NCI-H2107 treated with DMSO at 0.1 percent for 48 hours (cell line): ENCODE measurements at regions not wholly inside any gene's neighbourhood (a gene's known extent, or its start where the extent isn't known, plus 50 kb on each side); places are given as distances from the start of the nearest gene placed in this dataset.
"Not testable (repeated sequence)": the region's sequence is repeated elsewhere in the genome, so short reads cannot be mapped to it uniquely, and the experiment has no call there.

ENCODE experiments used
- DNase-seq: peaks from one replicate; lab custom pipeline; 2025; ENCODE audit not compliant: unreplicated experiment; lab: John Stamatoyannopoulos, UW

DNA sequence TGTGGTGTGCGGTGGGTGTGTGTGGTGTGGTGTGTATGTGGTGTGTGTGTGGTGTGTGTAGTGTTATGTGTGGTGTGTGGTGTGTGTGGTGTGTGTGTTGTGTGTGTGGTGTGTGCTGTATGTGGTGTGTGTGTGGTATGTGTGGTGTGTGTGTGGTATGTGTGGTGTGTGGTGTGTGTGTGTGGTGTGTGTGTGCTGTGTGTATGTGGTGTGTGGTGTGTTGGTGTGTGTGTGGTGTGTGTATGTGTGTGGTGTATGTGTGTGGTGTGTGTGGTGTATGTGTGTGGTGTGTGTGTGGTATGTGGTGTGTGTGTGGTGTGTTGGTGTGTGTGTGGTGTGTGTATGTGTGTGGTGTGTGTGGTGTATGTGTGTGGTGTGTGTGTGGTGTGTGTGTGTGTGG lies 144.3 kb downstream of the HSD17B3 start:
- DNase-seq: no peak

DNA sequence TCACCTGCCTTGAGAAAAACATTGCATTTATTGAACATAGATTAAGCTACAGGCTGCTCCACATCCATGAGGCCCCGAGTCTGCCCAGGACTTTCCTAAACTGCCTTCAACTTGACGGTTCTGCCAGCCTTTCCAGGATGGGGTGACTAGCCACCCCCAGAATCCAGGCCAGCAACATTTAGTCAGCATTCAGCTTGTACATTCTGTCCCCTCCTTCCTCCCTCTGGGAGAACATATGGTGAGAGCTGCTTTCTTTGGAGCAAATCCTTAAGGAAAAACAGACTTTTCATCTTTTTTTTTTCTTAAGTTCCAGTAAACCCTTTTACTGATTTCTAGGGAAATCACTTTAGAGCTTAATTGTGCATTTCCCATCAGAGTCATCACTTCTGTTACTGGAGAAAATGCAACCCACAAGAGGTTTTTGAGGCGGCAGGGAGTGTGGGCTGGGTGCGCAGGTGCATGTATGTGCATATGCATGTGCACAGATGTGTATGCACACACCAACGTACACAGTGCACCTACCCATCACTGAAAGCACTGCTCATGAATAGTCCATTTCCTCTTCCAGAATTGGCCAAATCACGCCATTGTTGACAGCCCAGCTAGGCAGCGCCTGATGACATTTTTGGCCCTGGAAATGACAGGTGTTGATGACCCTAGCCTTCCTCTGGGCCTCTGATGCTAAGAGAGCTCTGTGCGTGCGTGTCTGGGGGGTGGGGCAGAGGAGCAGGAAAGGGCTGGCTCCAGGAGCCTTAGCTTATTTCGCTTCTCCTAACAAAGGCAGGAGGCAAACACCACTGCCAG lies 145.6 kb downstream of the HSD17B3 start:
- no peak for DNase-seq

DNA sequence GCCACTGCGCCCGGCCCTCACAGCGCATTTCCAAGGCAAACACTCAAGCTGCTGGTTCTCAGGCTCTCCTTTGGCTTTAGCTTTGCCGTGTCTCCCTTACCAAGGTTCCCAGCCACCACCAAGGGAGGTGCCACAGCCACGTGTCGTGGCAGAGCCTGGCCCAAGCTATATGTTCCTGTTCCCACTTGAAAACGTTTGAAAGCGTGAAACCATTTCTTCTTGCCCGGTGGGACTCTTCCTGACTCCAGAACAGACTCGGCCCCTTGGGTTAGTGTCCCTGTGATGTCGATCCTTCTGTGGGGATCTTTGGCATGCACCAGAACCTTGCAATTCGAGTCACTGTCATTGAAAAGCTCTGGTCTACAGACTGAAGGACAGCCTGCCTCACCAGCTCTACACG lies 147.9 kb downstream of the HSD17B3 start:
- DNase-seq: no peak

DNA sequence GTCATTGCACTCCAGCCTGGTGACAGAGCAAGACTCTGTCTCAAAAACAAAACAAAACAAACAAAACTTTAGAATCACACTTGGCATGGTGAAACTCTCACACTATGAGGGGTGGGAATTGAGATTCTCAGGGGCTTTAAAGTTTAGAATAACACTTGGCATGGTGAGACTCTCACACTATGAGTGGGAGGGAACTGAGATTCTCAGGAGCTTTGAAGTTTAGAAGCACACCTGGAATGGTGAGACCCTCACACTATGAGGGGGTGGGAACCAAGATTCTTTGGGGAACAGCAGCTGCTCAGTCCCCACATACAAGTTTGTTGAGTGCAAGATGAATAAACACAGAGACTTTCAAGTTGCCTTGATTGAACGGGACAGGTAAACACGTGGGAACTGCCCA lies 149.4 kb downstream of the HSD17B3 start:
- no peak for DNase-seq

DNA sequence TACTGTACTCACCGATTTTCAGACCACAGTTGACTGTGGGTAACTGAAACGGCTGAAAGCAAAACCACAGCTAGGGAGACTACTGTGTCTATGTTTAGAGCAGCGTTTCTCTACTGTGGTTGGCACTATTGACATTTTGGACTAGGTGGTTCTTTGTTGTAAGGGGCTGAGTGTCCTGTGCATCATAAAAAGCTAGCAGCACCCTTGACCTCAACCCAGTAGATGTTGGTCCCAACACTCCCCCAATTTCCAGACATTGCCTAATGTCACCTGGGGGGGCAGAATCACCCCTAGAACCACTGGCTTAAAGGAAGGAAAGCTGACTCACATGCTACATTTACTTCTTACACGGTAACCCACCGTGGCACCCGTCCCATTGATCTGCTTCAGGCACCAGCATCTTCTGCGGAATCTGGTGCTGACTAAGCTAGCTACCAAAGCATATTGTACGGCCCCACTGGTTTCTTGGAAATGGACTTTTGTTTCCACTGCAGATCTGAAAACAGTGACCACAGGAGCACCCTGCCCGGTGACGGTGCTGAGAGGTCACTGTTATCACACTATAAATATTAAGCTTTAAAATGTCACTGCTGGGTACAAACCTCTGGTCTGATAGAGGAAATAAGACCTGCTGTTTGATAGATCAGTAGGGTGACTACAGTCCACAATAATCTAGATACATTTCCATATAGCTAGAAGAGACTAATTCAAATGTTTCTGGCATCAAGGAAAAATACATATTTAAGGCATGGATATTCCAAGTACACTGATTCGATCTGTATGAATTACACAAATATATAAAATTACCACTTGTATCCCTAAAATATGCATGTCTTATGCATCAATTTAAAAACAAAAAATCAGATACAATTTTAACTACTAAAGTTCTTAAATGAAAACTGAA lies 151.4 kb downstream of the HSD17B3 start:
- DNase-seq: no peak

DNA sequence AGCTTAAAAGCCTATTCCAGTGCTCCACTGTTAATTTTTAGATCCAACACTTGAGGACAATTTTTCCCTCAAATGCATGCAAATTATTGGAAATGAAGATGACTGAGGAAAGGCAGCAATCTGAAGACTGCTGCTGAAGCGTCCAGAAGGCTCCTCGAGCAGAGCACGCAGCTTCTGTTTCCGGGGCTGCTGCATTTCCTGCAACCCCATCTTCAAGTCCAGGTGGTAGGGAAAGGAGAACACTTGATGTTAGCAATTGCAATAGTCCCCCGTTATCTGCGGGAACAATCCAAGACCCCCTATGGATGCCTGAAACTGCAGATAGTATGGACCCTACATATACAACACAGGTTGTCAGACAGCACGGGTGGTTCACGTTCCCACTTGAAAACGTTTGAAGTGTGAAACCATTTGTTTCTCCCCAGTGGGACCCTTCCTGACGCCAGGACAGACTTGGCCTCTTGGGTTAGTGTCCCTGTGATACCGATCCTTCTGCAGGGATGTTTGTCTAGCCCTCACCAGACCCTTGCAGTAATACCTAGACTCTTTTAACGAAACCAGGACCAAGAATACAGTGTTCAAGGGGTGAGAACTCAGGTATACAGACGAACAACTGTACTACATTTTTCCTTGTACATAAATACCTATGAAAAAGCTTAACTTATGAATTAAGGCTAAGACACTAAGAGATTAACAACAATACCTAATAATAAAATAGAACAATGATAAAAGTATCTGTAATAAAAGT lies 152.3 kb downstream of the HSD17B3 start:
- no peak for DNase-seq

DNA sequence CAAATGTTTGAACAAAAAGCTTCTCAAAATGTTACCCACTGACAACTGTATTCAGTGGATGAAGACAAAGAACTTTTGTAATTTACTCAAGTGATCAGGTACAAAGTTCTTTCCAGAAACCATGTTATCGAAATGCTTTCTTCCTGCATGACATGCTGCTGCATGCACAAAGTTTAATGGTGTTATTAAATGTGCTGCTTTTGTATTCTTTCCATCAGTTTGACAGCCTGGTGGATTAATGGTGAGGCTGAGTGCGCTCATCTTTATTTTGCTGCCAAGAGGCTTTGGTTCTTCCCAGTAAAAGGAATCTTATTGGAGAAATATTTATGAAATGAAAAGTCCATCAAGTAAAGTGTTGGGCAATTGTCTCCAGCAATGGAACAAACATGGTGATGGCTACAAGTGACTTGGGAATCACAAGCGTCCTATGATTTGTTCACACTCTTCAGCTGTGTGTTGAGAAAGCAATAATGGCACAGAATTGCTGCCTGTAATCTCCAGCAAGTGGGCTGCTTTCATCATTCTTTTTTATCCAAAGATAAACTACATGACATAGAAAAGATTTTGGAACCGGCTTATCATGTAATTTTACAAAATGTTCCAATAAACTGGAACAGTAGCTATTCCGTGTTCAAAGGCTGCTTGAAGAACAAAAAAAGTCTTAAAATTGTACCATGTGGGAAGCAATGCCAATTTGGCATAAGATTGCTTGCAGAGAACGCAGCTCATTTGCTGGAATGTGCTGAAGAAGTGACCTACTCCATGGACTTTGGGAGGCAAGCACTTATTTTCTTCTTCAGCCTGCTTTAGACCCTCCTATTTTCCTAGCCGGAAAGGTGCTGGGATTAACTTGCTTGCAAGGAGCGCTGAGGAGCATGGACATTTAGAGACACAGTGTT lies 153.1 kb downstream of the HSD17B3 start:
- no peak for DNase-seq

DNA sequence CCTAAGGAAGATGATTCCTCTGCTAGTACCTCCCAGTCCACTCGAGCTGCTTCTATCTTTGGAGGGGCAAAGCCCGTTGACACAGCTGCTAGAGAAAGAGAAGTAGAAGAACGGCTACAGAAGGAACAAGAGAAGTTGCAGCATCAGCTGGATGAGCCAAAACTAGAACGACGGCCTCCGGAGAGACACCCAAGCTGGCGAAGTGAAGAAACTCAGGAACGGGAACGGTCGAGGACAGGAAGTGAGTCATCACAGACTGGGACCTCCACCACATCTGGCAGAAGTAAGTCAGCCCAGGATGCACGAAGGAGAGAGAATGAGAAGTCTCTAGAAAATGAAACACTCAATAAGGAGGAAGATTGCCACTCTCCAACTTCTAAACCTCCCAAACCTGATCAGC lies 154.9 kb downstream of the HSD17B3 start:
- not testable (repeated sequence) for DNase-seq

DNA sequence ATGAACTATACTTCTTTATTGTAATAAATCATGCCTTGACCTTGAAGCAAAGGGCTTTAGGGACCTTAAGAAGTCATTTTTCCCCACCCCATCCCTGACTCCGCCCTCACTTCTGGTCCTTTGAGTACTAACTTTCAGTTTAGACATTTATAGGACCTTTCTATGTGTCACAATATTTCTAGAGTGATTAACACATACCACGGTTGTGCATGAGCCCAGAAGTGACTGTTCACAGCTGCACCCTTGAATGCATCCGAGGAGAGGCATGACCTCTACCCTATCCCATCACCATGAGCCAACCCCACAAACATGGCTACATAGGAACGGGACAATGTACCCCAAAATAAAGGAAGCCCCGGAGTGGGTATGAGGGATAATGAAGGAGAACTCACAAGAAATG lies 160.3 kb downstream of the HSD17B3 start:
- DNase-seq: no peak

DNA sequence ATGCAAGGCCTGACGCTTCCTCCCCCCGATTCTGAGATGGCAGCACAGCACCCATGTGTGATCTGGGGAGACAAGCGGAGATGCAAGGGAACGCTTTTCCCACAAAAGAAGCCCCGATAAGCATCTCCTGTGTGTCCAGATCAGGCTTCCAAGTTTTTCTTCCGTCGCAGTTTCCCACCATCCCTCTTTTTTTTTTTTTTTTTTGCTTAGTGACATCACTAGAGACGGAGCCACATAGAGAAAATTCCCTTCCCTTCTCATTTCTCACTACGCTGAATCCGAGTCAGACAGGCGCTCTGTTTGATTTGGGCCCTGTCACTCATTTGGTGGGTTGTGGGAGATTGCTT lies 160.9 kb downstream of the HSD17B3 start:
- no peak for DNase-seq

DNA sequence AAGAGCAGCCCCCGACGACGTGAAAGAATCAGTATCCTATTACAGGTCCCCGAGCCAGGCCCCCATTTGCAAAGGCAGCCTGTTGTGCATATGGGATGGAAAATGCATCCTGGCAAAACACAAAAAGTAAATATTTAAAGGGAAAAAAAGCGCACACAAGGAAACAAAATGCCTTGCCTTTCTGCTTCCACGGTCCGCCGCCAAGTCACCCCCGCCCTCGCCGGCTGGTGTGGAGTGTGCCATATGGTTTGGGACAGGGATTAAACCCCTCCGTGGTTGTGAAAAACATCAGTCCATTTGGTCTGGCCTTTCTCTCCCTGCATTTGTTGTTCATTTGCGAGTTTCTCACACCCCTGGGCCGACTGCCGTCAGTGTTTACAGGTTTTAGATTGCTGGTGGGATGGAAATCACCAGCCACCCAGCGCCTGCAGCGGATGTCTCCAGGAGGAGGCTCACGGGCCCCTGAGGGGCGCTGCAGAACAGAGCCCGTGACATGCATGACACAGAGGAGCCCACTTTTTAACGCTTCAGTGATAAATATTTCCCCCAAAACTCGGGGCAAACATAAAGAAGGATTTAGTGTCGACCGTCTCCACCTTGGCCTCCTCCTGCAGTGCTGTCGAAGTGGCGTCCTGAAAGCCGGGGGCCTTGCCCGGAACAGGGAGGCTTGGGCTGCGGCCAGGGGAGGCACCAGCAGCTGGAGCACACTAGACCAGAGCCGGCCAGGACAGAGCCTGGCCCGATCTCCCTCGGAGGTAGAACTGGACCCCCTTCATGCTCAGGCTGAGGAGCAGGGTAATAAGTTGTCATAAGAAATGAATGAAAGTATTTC lies 161.5 kb downstream of the HSD17B3 start:
- no peak for DNase-seq

DNA sequence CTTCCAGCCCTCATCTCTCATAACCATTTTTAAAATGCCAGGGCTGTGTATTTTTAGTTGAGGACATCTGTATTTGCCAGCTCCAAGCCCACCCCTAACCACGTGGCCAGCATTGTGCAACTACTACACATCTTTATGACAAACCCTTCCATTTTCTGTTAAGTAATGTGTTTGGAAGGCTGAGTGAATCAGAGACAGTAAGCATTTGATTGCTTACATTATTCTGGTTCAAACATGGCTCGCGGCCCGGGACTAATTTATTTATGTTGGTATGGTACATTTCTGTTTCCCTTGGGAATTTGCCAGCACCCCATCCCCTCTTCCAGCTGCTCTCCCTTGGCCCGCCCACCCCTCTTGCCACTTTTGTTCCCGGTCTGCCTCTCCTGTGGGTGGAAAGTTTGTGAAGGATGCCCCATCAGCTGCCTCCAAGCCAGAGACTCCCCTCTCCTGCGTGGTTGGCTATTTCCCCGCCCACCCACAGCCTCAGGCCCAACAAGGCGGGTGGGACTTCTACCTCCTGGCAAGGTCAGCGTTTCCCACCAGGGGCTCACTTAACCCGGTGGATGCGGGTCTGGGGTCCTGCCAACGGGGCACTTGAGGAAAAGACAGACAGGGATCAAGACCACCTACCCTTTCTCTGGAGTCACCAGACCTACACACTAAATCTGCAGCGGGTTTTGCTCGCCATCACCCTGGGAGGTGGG lies 162.2 kb downstream of the HSD17B3 start:
- DNase-seq: no peak

DNA sequence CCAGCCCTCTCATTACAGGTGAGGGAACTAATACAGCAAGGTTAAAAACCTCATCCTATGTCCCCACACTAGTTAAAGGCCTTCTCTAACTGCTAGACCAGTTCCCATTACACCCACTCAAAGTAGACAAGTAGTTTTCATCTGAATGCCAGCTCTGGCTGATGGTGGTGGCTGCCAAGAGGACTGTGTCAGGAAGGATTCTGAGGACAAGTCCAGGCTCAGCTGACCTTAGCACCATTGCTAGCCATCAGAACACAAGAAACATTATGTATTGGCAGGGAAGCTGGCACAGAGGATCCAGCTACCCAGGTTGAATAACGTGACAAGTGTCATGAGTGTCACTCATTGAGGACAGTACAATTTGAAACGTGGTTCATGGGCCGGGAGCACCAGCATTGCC lies 163.4 kb downstream of the HSD17B3 start:
- DNase-seq: no peak

DNA sequence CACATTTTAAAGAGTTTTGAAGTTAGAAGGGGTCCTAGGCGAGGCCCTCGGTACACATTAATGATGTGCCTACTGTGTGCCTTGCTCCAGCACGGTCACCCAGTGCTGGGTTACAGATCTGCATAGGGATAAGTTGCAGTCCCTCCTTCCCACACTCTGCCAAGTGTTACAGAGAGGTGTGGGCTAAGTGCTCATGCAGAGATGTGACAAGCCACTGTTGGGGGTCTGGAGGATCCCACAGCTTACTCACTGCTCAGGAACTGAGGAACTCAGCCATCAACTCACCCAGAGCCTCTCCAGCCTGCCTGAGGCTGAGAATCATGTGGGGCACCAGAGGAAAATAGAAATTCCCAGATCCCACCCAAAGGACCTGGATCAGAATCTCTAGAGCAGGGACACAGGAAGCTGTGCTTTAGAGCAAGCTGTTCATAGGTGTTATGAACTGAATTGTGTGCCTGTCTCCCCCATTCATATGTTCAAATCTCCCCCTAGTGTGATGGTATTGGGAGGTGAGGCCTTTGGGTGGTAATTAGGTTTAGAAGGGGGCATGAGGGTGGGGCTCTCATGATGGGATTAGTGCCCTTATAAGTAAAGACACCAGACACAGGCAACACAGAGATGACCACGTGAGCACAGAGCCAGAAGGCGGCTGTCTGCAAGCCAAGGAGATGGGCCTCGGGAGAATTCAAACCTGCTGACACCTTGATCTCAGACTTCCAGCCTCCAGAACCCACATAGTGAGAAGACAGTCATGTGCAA lies 164.1 kb downstream of the HSD17B3 start:
- no peak for DNase-seq

DNA sequence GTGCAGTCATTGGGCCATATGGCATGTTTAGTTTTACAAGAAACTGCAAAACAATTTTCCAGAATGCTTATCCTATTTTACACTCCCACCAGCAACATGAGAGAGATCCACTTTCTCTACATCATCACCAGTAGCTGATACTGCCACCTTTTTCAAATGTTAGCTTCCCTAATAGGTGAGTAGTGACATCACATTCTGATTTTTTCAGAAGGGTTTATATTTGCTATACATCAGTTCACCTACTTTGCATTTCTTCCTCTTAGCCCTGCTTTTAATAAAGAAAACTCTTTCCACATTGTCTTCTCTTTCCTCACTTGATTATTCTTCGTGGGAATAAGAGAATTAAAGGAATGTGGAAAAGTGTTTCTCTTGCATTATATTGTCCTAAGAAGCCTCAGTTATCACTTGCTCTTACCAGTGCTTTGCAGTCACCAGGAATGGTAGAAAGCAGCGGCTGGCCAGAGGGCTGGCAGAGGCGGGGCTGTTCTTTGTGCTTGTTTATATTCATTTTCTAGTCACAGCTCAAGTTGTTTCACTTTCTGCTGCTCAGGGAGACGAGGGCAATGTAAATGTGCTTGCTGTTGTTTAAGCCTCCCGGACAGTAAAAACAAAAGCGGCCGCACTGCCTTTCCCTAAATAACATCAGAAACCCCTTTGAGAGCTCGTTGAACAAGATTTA lies 164.8 kb downstream of the HSD17B3 start:
- DNase-seq: no peak

DNA sequence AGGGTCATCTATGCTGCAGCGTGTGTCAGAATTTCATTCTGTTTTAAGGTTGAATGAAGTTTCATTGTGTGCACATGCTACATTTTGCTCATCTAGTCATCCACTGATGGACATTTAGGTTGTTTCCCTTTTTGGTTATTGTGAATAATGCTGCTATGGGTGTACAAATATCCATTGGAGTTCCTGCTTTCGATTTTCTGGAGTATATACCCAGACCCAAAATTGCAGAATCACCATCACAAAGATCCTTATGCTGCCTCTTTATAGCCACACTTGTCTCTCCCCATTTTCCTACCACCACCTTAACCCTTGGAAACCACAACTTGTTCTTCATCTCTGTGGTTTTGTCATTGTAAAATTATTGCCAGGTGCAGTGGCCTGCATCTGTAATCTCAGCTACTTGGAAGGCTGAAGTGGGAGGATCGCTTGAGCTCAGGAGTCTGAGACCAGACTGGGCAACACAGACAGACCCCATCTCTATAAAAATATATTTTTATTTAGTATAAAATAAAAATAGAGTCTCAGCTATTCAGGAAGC lies 166.2 kb downstream of the HSD17B3 start:
- DNase-seq: no peak

DNA sequence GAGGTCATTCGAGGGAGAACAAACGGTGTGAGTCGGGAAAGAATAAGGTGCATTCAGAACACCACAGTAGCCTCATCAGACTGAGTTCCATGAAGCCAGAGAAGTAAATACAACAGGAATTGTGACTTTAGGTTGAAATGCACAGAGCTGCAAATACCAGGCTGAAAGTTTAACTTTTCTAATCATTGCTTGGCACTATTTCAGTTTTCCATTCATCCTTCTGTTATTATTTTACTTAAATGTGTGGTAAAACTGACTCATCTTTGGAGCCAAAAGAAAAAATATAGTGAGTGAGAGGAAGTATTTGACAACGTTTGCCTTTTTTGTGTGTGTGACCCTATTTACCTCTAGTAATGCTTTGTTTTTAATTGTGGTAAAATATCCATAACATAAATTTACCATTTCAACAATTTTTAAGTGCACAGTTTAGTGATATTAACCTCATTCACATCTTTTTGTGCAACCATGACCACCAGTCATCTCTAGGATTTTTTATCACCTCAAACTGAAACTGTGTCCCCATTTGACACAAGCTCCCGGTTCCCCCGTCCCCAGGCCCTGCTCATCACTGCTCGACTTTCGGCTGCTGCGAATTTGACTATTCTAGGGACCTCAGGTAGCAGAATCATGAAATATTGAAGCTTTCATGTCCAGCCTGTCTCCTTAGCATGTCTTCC lies 166.8 kb downstream of the HSD17B3 start:
- DNase-seq: no peak
